ENCODE measurements at regions not wholly inside any gene's neighbourhood (a gene's known extent, or its start where the extent isn't known, plus 50 kb on each side); places are given as distances from the start of the nearest gene placed in this dataset.

DNA sequence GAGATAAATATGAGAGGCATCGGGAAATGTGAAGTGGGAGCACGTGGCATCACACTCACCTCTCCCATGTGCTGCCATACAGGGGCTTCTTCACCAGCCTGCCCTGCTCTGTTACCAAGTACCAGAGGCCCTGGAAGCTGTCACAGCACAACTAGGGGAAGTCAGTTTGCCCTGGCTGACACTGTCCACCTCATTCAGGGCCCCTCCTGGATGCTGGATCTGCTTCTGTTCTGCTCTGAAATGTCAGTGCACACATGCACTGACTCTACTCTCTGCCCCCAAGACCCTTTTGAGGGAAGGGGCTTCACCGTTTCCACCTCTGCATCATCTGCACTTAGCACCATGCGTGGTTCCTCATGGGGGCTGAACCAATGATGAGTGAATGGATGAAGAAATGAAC, 311.1 kb downstream of the EN1 start:
- DNase-seq, result no peak
- H3K27ac ChIP-seq, result no peak overlapping the region
- no peaks in the 10 kb centered on the region for H3K9me3 ChIP-seq (replicated peaks)
- H3K36me3 ChIP-seq, result no peaks in the 10 kb centered on the region
- 0 out of 2 replicates have a peak, but pooled peaks cover 13% of the 10 kb centered on the region for H3K27me3 ChIP-seq
- H3K4me3 ChIP-seq, result no peak overlapping the region
- no peaks in the 10 kb centered on the region for H3K4me1 ChIP-seq

DNA sequence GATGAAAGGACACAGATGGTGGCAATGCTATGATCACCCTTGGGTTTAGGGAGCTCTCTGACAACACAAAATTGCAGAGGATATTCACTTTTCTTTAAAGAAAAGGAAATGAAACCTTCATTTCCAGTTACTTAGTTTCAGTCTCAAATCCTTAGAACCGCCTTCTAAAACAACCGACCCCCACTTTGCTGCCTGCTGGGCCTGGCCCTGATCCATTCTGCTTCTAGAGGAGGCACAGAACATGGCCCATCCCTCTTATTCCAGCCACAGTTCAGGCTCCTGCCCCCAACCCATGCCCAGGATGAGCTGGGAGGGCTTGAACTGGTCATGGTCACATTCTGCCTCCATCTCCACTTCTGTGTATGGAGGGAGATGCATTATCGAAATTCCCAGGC, 311.6 kb downstream of the EN1 start:
- Histone ChIP-seq H3K27me3 (0 out of 2 replicates have a peak, but pooled peaks cover 10% of the 10 kb centered on the region), H3K27ac (no peak overlapping the region)
- no peak for DNase-seq

GRCh38 chr2:118535171-118535817, 312.2 kb downstream of the EN1 start:
- Histone ChIP-seq H3K27ac (no peak overlapping the region), H3K36me3 (no peaks in the 10 kb centered on the region), H3K9me3 (replicated peaks) (no peaks in the 10 kb centered on the region), H3K27me3 (0 out of 2 replicates have a peak, but pooled peaks cover 10% of the 10 kb centered on the region), H3K4me3 (no peak overlapping the region), H3K4me1 (no peaks in the 10 kb centered on the region)
- DNase-seq, result no peak

More for the DNA sequence above, 311.6 kb downstream of the EN1 start:
- Histone ChIP-seq H3K36me3 (no peaks in the 10 kb centered on the region), H3K4me1 (no peaks in the 10 kb centered on the region), H3K4me3 (no peak overlapping the region), H3K9me3 (replicated peaks) (no peaks in the 10 kb centered on the region)

DNA sequence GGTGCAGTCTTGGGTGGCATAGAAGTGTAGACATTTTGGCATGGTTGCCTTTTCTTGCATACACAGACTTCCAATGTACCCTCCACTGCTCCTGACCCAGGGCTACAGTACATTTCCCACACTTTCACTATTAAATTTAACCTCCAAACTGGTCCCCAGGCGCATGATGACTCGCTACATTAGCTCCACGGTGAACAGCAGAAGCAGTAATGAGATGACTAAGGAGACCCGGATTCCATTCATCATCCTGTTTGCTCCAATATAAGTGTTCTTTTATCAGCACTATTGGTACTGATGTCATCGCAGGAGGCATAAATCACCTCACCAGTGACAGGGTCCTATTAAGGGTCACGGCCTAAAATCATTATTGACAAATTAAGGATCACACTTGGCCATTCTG, 316.5 kb downstream of the EN1 start:
- DNase-seq, result no peak
- Histone ChIP-seq H3K4me3 (no peak overlapping the region), H3K27ac (no peak overlapping the region), H3K9me3 (replicated peaks) (no peaks in the 10 kb centered on the region), H3K36me3 (no peaks in the 10 kb centered on the region), H3K4me1 (no peaks in the 10 kb centered on the region), H3K27me3 (no peaks in the 10 kb centered on the region)

DNA sequence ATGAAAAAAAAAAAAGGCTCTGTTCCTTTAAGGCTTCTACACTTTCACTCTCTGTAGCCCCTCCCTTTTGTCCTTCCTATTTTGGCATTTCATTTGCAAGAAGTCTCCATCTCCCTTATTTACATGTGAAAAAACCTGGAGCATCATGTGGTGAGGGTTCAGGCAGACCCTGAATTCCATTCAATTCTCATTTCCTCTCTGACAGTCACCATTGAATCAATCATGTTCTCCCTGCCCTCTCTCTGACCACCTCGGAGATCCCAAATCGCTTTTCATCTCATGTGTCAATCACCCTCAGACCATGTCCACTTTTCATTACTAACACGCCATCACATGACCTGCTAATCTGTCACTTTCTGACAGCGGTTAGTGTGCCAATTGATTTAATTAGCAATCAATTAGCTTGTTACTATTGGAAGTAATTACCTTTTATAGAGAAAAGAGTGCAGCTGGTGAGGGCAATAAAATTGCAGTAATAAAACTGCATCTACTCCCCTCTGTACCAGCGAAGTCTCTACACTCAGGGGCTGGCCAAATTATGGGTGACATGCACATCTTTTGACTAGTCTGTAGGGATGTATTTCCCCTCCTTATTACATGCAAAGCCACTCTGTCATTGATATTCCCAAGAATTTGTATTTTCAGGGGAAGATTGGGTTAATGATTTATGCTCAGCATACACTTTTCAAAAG, 317.4 kb downstream of the EN1 start:
- Histone ChIP-seq H3K36me3 (no peaks in the 10 kb centered on the region), H3K27me3 (no peaks in the 10 kb centered on the region), H3K9me3 (replicated peaks) (no peaks in the 10 kb centered on the region), H3K4me1 (no peaks in the 10 kb centered on the region), H3K4me3 (no peak overlapping the region), H3K27ac (no peak overlapping the region)
- no peak for DNase-seq

GRCh38 chr2:118527571-118527970, 319.9 kb downstream of the EN1 start:
- Histone ChIP-seq H3K9me3 (replicated peaks) (no peaks in the 10 kb centered on the region), H3K4me1 (no peaks in the 10 kb centered on the region)
- no peak for DNase-seq

DNA sequence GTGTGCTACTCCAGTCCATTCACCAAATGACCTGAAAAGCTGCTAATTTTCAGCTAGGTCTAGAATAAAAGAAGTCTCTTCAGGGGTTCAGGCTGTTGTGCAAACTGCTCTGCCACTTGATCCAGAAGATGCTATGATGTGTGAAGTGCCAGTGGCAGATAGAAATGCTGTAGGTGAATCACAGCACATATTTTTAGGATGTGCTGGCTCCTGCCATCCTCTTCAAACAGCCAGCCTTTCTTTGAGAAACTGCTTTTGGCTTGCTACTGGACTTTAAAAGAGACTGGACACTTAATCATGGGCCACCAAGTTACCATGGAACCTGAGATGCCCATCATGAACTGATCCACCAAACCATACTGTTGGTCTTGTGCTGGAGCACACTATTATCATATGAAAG, 322.1 kb downstream of the EN1 start:
- Histone ChIP-seq H3K4me3 (no peak overlapping the region), H3K36me3 (no peaks in the 10 kb centered on the region), H3K4me1 (no peaks in the 10 kb centered on the region), H3K27ac (no peak overlapping the region), H3K27me3 (0 out of 2 replicates have a peak, but pooled peaks cover 3% of the 10 kb centered on the region), H3K9me3 (replicated peaks) (no peaks in the 10 kb centered on the region)
- no peak for DNase-seq

More at GRCh38 chr2:118527571-118527970, 319.9 kb downstream of the EN1 start:
- Histone ChIP-seq H3K27ac (no peak overlapping the region), H3K27me3 (no peaks in the 10 kb centered on the region), H3K36me3 (no peaks in the 10 kb centered on the region), H3K4me3 (no peak overlapping the region)

DNA sequence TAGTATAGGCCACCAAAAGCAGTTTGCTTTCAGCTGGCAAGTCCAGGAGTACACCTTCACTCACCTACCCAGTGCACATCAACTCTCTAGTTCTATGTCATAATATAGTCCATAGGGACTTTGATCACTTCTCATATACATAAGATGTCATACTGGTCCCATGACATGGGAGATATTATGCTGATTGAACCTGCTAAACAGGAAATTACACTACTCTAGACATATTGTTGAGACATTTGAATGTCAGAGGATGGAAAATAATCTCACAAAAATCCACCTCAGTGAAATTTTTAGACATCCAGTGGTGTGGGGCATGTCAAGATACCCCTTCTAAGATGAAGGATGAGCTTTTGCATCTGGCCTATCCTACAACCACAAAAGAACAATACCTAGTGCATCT, 322.5 kb downstream of the EN1 start:
- no peaks in the 10 kb centered on the region for H3K36me3 ChIP-seq
- H3K27me3 ChIP-seq, result 0 out of 2 replicates have a peak, but pooled peaks cover 3% of the 10 kb centered on the region
- no peak overlapping the region for H3K4me3 ChIP-seq
- H3K4me1 ChIP-seq, result no peaks in the 10 kb centered on the region
- no peak overlapping the region for H3K27ac ChIP-seq
- DNase-seq, result no peak
- H3K9me3 ChIP-seq (replicated peaks), result no peaks in the 10 kb centered on the region

GRCh38 chr2:118523761-118524160, 323.7 kb downstream of the EN1 start:
- no peaks in the 10 kb centered on the region for H3K9me3 ChIP-seq (replicated peaks)
- H3K27me3 ChIP-seq, result 0 out of 2 replicates have a peak, but pooled peaks cover 3% of the 10 kb centered on the region
- no peaks in the 10 kb centered on the region for H3K36me3 ChIP-seq
- no peak for DNase-seq
- no peaks in the 10 kb centered on the region for H3K4me1 ChIP-seq
- no peak overlapping the region for H3K4me3 ChIP-seq
- no peak overlapping the region for H3K27ac ChIP-seq

DNA sequence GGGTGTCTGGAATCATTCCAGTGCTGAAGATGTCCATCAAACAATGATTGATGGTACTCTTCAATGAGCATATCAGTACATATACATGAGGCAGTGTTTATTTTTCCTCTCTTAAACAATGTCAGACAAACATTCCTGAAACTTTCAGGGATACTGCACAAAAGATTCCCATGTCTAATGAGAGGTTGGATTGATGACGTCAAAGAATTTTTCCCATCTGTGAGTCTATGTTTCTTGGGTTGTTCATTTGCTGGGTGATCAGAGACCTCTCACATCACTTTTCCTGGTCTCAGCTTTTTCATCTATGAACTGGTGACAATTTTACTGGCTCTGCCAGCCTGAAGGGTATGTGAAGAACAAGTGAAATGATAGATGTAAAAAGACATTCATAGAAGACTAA, 325.5 kb downstream of the EN1 start:
- no peak for DNase-seq
- Histone ChIP-seq H3K9me3 (replicated peaks) (no peaks in the 10 kb centered on the region), H3K27me3 (0 out of 2 replicates have a peak, but pooled peaks cover 3% of the 10 kb centered on the region), H3K4me1 (no peaks in the 10 kb centered on the region), H3K27ac (no peak overlapping the region), H3K36me3 (no peaks in the 10 kb centered on the region), H3K4me3 (no peak overlapping the region)

- Histone ChIP-seq H3K4me3 (no peak overlapping the region), H3K4me1 (no peaks in the 10 kb centered on the region), H3K27me3 (0 out of 2 replicates have a peak, but pooled peaks cover 3% of the 10 kb centered on the region), H3K9me3 (replicated peaks) (no peaks in the 10 kb centered on the region), H3K36me3 (no peaks in the 10 kb centered on the region), H3K27ac (no peak overlapping the region)
- DNase-seq, result no peak
Observed at GRCh38 chr2:118521272-118521671, 326.2 kb downstream of the EN1 start.

GRCh38 chr2:118520246-118520645, 327.2 kb downstream of the EN1 start:
- Histone ChIP-seq H3K27ac (no peak overlapping the region), H3K4me1 (no peaks in the 10 kb centered on the region), H3K9me3 (replicated peaks) (no peaks in the 10 kb centered on the region), H3K4me3 (no peak overlapping the region), H3K36me3 (no peaks in the 10 kb centered on the region), H3K27me3 (0 out of 2 replicates have a peak, but pooled peaks cover 3% of the 10 kb centered on the region)
- no peak for DNase-seq

- Histone ChIP-seq H3K9me3 (replicated peaks) (no peaks in the 10 kb centered on the region), H3K4me3 (no peak overlapping the region), H3K4me1 (no peaks in the 10 kb centered on the region), H3K27ac (no peak overlapping the region), H3K36me3 (no peaks in the 10 kb centered on the region), H3K27me3 (0 out of 2 replicates have a peak, but pooled peaks cover 3% of the 10 kb centered on the region)
- DNase-seq, result no peak
Observed at GRCh38 chr2:118519511-118519910, 327.9 kb downstream of the EN1 start.

DNA sequence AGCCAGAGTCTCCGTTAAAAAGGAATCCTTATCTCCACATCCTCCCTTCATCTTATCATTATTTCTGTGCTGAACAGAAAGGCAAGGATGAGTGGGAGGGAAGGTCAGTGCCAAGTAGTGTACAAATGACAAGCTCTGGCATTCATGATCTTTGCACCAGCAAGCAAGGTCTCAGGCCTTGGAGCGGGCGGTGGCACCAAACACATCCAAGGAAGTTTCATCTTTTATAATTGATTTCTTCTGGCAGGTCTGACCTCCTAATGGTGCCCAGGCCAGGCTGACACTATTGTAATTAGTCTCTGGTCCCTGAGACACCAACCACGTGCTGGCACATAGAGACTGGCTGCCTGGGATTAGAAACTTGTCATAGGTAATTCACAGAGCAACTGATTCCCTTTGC, 336.6 kb downstream of the EN1 start:
- Histone ChIP-seq H3K4me3 (no peak overlapping the region), H3K36me3 (no peaks in the 10 kb centered on the region), H3K4me1 (no peaks in the 10 kb centered on the region), H3K27ac (no peak overlapping the region), H3K9me3 (replicated peaks) (no peaks in the 10 kb centered on the region), H3K27me3 (no peaks in the 10 kb centered on the region)
- no peak for DNase-seq

- no peaks in the 10 kb centered on the region for H3K4me1 ChIP-seq
- no peaks in the 10 kb centered on the region for H3K36me3 ChIP-seq
- H3K27ac ChIP-seq, result no peak overlapping the region
- no peak for DNase-seq
- no peaks in the 10 kb centered on the region for H3K27me3 ChIP-seq
- no peak overlapping the region for H3K4me3 ChIP-seq
- no peaks in the 10 kb centered on the region for H3K9me3 ChIP-seq (replicated peaks)
Observed at GRCh38 chr2:118509319-118510004, 338.0 kb downstream of the EN1 start.

Data from SJCRH30 (cell line).